HepG2 (cell line): ENCODE measurements at regions not wholly inside any gene's neighbourhood (a gene's known extent, or its start where the extent isn't known, plus 50 kb on each side); places are given as distances from the start of the nearest gene placed in this dataset.

Experiments
- AHDC1 ChIP-seq: sonication (generic); formaldehyde crosslinking; IDR thresholded peaks from 2 replicates; pipeline ENCODE4 v1.5.1; 2020; ENCODE audit warnings: mild to moderate bottlenecking, missing genetic modification reagents, borderline replicate concordance
- ATF7 ChIP-seq, 2 experiments: fragments of 450-650 bp in 1 of 2; sonication (generic) in 1 of 2; formaldehyde crosslinking in 1 of 2; IDR thresholded peaks; 2 replicates each; pipeline versions ENCODE4 v1.4.0 to v1.6.1; 2016 to 2020; ENCODE audit warnings: antibody characterized with exemption in 1 of 2, mild to moderate bottlenecking in 1 of 2, missing genetic modification reagents in 1 of 2
- HNRNPUL1 ChIP-seq: fragments of 200-400 bp; formaldehyde crosslinking; IDR thresholded peaks from 2 replicates; pipeline ENCODE4 v1.6.1; 2017; ENCODE audit warnings: low read depth, mild to moderate bottlenecking, low read length, moderate library complexity
- MYC ChIP-seq: sonication (generic); formaldehyde crosslinking; IDR thresholded peaks from 2 replicates; pipeline ENCODE4 v1.9.0; 2021; ENCODE audit warnings: missing genetic modification reagents, borderline replicate concordance
- POLR2A ChIP-seq, 2 experiments: IDR thresholded peaks; 2 replicates each; pipeline ENCODE4 v1.6.1; 2011; ENCODE audit warnings: low read depth in 2 of 2, low read length in 2 of 2, mild to moderate bottlenecking in 1 of 2, moderate library complexity in 1 of 2; ENCODE audit not compliant: insufficient read depth in 1 of 2
- SNAPC5 ChIP-seq: sonication (generic); formaldehyde crosslinking; IDR thresholded peaks from 2 replicates; pipeline ENCODE4 v1.8.1; 2023; ENCODE audit warnings: mild to moderate bottlenecking, missing genetic modification reagents, borderline replicate concordance
- ZNF24 ChIP-seq: fragments of 450-650 bp; IDR thresholded peaks from 2 replicates; pipeline ENCODE4 v1.6.1; 2017; ENCODE audit warnings: antibody characterized with exemption, mild to moderate bottlenecking

GRCh38 chr10:3473271-3473670, 300.7 kb upstream of the PITRM1 start:
- TF ChIP-seq SNAPC5 (CRISPR knock-in tag) (no peak), HNRNPUL1 (no peak), AHDC1 (CRISPR knock-in tag) (no peak), MYC (CRISPR knock-in tag) (no peak), POLR2A (IDR thresholded peaks at IDR 0.05; ENCODE audit: insufficient read depth in 1 of 2, low read depth in 2 of 2, low read length in 2 of 2) (no peak), ZNF24 (no peak), ATF7 (IDR thresholded peaks at IDR 0.05) (no peak), ATF7 (CRISPR knock-in tag; IDR thresholded peaks at IDR 0.05) (no peak)
